A204.1 (cell line): ENCODE measurements at regions not wholly inside any gene's neighbourhood (a gene's known extent, or its start where the extent isn't known, plus 50 kb on each side); places are given as distances from the start of the nearest gene placed in this dataset.
"Not testable (repeated sequence)": the region's sequence is repeated elsewhere in the genome, so short reads cannot be mapped to it uniquely, and the experiment has no call there.

ENCODE experiments used
- FAIRE-seq: peaks from 2 replicates; lab custom pipeline; 2012; peaks lifted over from hg19 to GRCh38; lab: Jason Lieb, UNC

GRCh38 chr7:156515911-156516790 lies 124.4 kb upstream of the RNF32 start:
- no peak for FAIRE-seq

GRCh38 chr7:156514851-156515250 lies 125.7 kb upstream of the RNF32 start:
- no peak for FAIRE-seq

GRCh38 chr7:156511426-156511825 lies 129.1 kb upstream of the RNF32 start:
- no peak for FAIRE-seq

GRCh38 chr7:156510966-156511365 lies 129.6 kb upstream of the RNF32 start:
- FAIRE-seq = no peak

GRCh38 chr7:156509216-156509615 lies 131.4 kb upstream of the RNF32 start:
- no peak for FAIRE-seq

- FAIRE-seq = no peak
Measured at GRCh38 chr7:156505876-156506275, 134.7 kb upstream of the RNF32 start.

- FAIRE-seq = no peak
Measured at GRCh38 chr7:156504687-156505545, 135.7 kb upstream of the RNF32 start.

GRCh38 chr7:156504006-156504405 lies 136.6 kb upstream of the RNF32 start:
- FAIRE-seq = no peak

GRCh38 chr7:156503196-156503595 lies 137.4 kb upstream of the RNF32 start:
- peak; percentile 9 for FAIRE-seq

GRCh38 chr7:156501815-156502214 lies 138.8 kb upstream of the RNF32 start:
- not testable (repeated sequence) for FAIRE-seq

GRCh38 chr7:156499247-156499881 lies 141.2 kb upstream of the RNF32 start:
- FAIRE-seq = no peak

- no peak for FAIRE-seq
Measured at GRCh38 chr7:156497776-156498509, 142.6 kb upstream of the RNF32 start.

- FAIRE-seq = no peak
Measured at GRCh38 chr7:156496865-156497264, 143.7 kb upstream of the RNF32 start.

GRCh38 chr7:156496363-156496769 lies 144.2 kb upstream of the RNF32 start:
- no peak for FAIRE-seq

- FAIRE-seq = no peak
Measured at GRCh38 chr7:156494960-156495359, 145.6 kb upstream of the RNF32 start.

- no peak for FAIRE-seq
Measured at GRCh38 chr7:156493942-156494341, 146.6 kb upstream of the RNF32 start.

- FAIRE-seq = no peak
Measured at GRCh38 chr7:156492170-156492569, 148.4 kb upstream of the RNF32 start.

GRCh38 chr7:156491435-156491834 lies 149.1 kb upstream of the RNF32 start:
- no peak for FAIRE-seq

GRCh38 chr7:156490021-156490800 lies 150.4 kb upstream of the RNF32 start:
- FAIRE-seq = no peak

- no peak for FAIRE-seq
Measured at GRCh38 chr7:156487811-156488533, 152.6 kb upstream of the RNF32 start.

GRCh38 chr7:156480671-156481070 lies 159.9 kb upstream of the RNF32 start:
- no peak for FAIRE-seq
